HG02884 (cell line): ENCODE measurements at regions not wholly inside any gene's neighbourhood (a gene's known extent, or its start where the extent isn't known, plus 50 kb on each side); places are given as distances from the start of the nearest gene placed in this dataset.
A peak's percentile ranks its signal among the peaks of the same experiment; 100 is the strongest.

Experiments
- ATAC-seq: cut with Tn5 transposase; IDR thresholded peaks from one replicate; pipeline ENCODE4 v1.9.1; 2021; ENCODE audit warnings: mild to moderate bottlenecking, moderate library complexity; ENCODE audit not compliant: unreplicated experiment

DNA sequence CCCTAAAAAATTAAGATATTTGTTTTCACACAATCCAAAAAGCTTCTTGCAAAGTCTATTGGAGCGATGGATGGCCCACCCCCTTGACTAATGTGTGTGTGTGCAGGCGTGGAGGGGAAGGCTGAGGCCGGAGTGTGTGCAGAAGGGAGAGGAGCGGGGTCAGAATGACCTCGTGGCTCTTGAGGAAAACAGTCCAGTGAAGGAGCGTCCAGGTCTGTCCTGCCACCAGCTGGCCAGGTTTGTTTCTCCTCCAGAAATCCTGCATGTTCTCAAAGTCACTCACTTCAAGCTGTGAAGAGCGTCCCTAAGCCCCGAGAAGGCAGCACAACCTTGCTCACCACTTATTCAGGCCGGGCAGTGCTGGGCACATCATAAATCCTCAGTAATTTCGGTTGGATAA, 69.5 kb upstream of the SSX2IP start:
- ATAC-seq, result no peak

DNA sequence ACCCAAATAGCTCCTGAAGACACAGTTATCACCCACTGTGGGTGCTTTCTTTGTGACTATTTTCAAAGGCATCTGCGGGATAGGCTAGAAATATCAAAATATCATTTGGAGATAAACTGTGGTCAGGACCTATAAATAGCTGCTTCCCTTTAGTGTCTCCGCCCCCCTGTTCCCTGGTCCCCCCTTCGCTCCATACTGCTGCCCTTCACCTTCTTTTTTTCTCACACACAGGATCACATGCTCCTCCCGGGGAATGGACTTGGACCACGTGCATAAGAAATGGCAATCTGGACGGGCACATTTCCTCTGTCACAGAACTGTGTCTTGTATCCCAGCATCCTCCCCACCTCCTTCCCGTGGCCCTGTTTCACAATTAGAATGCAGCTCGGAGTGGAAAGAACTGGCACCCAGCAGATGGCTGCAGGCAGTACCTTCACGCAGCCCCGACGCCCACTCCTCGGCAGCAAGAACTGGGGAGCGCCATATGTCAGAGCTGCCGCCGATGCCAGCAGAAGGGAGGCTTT, 68.8 kb upstream of the SSX2IP start:
- ATAC-seq, result no peak

DNA sequence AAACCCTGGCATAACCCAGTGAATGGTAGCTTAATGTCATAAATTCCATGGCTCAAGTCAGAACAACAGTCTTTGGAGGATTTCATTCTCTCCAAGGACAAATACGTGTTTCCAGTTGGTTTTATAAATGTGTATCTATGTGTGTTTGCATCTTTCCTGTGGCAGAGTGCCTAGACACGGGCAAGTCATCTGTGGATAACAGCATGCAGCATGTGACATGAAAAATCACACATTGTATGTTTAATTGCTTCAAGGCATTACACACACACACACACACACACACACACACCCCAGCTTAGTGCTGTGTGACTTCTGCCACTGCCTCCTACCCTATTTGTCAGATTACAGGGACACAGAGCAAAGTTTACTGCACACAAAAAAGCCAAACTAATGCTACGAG, 68.2 kb upstream of the SSX2IP start:
- no peak for ATAC-seq

DNA sequence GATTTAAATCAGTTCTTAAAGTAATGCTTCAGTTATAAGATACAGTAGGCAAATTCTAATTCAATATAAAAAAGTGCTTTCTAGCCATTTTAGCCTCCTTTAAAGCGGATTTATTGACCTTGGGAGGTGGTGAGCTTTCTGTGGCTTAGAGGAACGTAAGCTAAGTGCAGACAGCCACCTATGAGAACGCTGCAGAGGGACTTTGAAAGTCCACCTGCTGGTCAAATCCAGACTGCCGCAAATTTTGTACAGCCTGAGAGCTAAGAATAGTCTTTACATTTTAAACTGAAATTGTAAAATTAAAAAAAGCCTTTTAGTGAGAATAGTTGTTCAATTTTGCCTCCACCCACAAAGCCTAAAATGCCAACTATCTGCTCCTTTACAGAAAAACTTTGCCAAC, 67.0 kb upstream of the SSX2IP start:
- ATAC-seq, result no peak

DNA sequence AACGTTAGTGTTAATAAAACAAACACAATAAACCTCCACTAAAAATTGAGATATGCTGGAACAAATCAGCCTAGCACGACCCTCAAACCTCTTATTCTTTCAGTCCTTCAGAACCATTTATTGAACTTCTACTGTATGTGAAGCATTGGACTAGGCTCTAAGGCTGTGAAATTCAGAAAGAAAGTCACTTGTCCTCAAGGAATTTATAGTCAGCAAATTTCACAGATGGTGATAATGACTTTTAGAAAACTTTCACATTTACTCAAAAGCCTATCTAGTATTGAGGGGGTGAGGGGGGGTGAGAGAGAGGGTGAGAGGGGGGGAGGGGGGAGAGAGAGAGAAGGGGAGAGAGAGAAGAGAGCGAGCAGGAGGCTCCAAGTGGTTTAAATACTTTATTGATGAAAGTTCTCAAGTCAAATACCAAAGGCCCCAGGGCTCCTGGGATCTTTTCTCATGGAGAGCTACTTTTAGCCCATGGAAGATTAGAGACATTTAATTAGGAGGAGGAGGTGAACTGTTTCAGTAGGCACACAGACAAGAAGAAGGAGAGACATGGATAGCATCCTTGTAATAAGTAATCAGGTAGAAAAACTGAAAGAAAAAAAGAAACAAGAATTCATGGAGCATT, 66.3 kb upstream of the SSX2IP start:
- no peak for ATAC-seq

DNA sequence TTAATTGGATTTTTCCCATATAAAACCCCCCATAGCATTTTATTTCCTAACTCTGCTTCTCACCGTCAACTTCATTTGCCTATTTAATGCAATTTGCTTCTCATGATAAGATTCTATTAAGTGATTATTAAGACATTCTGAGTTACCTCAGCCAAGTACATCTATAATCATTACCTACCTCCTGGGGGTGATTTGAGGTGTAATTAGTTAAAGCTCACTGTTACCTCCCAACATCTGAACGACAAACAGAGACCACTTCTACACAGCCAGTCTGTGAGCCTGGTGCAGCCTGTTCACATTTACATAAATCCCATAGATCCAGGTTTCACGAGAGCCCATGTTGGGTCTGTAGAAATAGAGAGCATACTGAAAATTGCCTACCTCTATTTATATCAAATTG, 65.7 kb upstream of the SSX2IP start:
- ATAC-seq, result no peak

DNA sequence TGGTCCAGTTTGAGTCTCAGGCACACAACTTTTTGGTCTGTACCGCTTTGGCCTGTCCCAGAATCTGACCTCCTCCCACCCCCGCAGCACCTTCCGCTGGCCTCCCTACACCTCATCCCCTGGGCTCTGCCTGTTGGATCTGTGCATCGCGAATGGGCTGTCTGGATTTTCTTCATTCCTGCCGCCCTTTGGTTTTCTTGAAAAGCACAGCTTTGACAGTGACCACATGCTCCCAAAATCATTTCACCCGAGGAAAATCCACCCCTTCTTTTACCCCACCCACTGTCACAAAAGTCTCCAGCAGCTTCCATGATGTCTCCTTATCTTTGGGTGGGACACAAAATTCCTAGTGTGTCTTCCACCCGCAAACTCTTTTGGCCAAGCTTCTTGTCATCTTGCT, 65.0 kb upstream of the SSX2IP start:
- ATAC-seq, result no peak

DNA sequence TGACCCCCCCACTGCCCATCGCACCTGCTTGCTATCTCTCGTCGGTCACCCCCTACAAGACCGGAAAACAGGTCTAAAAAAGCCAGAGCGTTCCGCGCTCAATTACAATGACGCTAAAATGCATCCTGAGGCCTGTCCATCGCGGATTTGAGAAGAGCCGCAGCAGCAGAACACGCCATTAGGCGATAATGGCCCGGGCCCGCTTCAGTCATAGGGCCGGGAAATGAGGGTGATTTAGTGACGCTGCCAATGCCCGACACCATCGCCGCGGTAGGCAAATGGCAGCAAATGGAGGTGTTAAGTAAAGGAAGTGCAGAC, 64.1 kb upstream of the SSX2IP start:
- no peak for ATAC-seq

DNA sequence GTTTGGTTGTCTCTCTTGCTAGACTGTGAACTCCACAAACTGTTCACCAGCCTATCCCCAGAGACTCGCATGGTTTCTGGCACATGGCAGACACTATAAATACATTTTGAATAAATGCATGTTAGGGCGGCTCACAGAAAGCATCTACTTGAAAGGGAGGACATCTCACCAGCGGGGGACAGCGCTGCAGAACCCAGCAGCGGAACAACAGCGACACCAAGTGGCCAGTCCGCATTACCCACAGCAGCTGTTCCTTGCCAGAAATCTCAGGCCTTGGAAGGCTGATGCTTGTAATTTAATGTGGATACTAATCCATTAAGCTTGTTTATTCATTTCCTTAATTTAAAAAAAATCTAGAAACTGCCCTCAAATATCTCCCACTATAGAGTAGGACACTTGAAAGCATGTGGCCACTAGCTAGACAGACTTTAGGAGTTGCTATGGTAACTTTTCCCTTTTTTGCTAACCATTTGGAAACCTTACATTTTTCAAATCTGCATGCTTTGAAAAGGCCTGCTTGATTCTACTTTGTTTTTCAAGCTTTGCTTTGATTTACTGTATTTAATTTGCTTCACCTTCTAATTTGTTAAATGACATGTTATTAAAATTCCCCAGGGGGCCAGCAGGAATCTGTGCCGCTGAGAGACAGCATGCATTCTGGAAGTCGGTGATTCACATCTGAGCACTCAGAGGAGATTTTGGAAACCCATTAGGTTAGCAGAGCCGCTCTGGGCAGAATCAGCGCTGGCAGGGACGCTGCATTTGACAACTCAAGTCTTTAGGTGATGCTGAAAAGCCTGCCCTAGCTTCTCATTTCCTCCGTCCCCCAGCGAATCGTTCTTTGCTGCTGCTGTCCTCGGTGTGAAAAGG, 63.5 kb upstream of the SSX2IP start:
- ATAC-seq, result peak; percentile 82

DNA sequence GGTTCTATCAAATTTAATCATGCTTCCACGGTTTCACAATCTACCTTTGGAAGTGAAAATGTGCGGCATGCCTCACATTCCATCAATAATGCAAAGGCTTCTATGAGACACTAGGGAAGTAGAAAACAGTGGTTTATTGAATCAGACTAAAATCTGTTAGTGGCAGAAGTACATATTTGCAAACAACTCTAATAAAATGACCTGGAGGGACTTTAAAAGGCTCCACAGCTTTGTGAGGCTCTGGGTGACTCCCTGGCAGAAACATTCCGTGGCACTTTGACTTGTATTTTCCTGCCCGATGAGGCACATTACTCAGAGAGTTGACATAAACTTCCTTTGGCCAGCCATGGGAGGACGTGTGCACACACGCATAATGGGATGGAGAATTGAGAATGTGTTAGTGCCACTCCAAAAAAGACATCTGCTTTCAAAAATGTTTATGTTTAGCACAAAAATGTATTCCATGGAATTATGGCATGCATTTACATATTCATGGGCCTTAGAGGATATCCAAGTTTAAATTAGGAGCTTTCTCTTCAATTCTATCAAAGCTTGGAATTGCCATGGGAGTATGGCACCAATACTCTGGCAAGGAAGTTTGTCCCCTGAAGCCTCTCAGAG, 60.0 kb upstream of the SSX2IP start:
- ATAC-seq, result no peak

DNA sequence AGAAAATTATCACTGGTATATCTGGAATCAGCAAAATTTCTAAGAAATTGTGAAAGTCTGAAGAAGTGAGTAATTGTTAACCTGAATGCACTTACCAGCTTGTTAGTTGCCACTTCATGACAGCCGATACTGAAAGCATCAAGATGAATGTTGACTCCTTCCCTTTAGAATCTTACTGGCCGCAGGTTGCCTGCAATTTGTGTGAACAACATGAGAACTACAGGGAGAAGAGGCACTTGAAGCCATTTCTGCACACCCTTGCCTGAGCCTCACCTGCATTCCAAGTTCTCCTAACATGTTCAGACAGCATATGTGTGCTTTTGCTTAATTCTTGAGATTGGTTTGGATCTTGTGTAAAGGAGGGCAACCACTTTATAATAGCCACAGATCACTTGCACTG, 59.2 kb upstream of the SSX2IP start:
- ATAC-seq, result no peak

DNA sequence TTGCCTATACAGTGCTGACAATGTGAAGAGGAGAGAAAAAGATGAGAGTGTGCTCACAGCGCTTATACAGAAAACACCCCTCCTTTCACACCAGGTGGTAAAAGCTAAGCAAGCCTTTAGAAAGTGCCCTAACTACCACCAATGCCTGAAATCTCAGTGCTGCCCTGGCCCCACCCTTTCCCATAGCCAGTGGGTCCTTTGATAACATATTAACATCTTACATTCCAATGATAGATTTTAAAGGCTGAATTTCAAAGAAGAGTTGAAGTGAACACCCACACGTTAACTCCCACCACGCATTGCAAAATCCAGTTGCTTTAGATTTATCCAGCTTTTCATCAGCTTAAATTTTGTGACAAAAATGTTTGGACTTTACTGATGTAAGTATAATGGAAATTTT, 58.1 kb upstream of the SSX2IP start:
- ATAC-seq, result no peak

DNA sequence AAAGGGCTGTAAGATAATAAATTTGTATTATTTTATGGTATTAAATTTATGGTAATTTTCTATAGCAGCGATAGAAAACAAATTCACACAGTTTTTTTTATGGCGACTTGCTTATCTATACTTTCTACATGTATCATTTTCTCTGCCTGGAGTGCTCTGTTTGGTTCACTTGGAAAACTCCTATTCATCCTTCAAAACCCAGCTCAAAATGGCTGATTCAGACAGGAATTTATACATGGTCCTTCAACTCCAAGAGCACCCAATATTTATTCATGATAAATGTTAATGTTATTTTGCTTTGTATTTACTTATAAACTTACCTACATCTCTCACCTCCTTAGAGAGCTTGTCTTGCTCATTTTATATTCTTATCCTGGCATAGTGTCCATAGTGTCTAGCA, 55.6 kb upstream of the SSX2IP start:
- ATAC-seq, result no peak

DNA sequence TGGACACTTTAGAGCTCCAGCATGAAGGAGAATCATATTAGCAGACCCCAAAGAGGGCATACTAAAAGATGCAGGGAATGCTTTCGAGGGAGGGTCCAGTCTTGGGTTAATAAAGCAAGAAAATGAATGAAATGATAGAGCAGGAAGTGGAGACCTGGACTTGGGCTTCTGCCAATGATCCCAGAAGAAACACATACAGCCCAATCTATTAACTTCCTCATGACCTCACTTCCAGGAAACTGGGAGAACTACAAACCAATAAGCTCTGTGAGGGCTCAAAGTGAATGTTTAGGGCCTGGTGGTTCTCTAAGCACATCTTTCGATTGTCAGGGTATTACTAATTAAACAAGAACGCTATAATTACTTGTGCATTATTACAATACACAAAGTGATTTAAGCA, 53.6 kb upstream of the SSX2IP start:
- ATAC-seq, result no peak

DNA sequence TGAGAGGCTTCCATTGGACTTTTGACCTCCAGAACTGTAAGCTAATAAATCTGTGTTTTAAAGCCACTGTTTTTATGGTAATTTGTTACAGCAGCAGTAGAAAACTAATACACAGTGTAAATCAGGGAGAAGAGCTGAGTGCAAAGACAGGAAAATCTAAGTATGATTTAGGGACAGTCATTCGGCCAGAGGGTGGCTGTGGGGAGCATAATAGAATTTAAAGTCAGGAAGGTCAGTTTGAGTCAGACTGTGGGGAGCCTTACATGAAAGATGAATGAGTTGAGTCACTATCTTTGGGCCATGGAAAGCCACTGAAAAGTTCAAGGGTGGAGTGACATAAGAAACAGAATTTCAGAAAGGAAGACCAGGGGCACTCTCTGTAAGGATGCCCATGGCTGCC, 52.4 kb upstream of the SSX2IP start:
- no peak for ATAC-seq

DNA sequence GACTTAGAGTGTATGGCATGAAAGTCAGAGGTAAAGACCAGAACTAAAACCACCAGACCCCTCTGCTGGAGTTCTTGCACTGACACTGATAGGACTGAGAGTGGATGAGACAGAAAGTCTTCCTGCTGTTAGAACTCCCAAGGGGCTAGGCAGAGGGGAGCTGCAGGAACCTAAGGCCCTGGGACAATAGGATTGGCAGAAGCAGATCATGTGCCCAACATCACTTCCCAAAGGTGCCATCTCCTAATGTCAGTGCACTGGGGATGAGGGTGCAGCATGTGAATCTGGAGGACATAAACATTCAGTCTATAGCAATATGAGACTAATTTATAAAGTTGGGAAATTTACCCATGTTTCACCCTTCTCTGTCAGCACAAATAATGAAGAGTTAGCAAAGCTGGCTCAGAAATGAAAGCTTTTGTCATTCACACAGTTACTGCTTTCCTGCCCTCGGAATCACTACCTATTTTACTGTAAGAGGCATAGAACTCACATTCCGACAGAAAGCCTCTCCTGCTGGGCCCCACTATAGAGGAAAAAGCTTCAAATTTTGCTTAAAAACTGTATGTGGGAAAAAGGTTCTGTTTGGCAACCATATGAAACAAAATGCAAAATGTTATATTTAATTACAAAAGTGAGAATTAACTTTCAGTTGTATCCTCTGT, 49.9 kb upstream of the SSX2IP start:
- ATAC-seq, result no peak
